ENCODE measurements at regions not wholly inside any gene's neighbourhood (a gene's known extent, or its start where the extent isn't known, plus 50 kb on each side); places are given as distances from the start of the nearest gene placed in this dataset.

DNA sequence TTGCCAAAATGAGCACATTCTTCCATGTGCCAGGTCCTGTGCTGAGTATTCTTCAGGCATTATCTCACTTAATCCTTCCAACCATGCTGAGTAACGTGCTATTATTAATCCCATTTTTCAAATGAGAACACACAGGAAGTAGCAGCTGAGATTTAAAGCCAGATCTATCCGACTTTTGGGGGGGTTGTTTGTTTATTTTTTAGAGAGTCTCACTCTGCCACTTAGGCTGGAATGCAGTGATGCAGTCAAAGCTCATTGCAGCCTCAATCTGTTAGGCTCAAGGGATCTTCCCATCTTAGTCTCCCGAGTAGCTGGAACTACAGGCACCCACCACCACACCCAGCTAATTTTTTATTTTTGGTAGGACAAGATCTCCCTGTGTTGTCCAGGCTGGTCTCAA, 55.5 kb upstream of the TRIM2 start:
- peaks cover 3 to 19% (median 15%) of the 10 kb centered on the region in 4 donors for H3K4me1 ChIP-seq (ENCODE audit: control insufficient read depth in 4 of 4, insufficient read depth in 4 of 4, low read length in 3 of 4)
- no peaks in the 10 kb centered on the region for H3K9me3 ChIP-seq (ENCODE audit: control insufficient read depth in 4 of 4, low read length in 3 of 4)
- H3K9ac ChIP-seq (ENCODE audit: low read depth in 1 of 2, low read length in 2 of 2), result no peak overlapping the region
- no peak for DNase-seq (ENCODE audit: low spot score)
- H3K27ac ChIP-seq (ENCODE audit: low read depth in 1 of 2, low read length in 2 of 2), result no peak overlapping the region
- 57% methylated on average over 3 of the region's 3 CpGs for WGBS
- no peaks in the 10 kb centered on the region for H3K36me3 ChIP-seq (ENCODE audit: control insufficient read depth in 4 of 4, insufficient read depth in 3 of 4, low read depth in 1 of 4, low read length in 3 of 4)
- H3K27me3 ChIP-seq (ENCODE audit: control insufficient read depth in 4 of 4, insufficient read depth in 4 of 4, low read length in 3 of 4), result no peaks in the 10 kb centered on the region
- H3K4me3 ChIP-seq (ENCODE audit: low read depth in 1 of 3, low read length in 3 of 3), result no peak overlapping the region
- TF ChIP-seq, protein P1, sequence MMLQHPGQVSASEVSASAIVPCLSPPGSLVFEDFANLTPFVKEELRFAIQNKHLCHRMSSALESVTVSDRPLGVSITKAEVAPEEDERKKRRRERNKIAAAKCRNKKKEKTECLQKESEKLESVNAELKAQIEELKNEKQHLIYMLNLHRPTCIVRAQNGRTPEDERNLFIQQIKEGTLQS (IDR thresholded peaks at IDR 0.05), result no peak
- TF ChIP-seq SP1 (IDR thresholded peaks at IDR 0.05) (no peak), HNF4A (conservative IDR thresholded peaks at IDR 0.05) (no peak), TAF1 (conservative IDR thresholded peaks at IDR 0.05) (no peak), RAD21 (IDR thresholded peaks at IDR 0.05) (no peak), NR2F2 (IDR thresholded peaks at IDR 0.05) (no peak), YY1 (IDR thresholded peaks at IDR 0.05) (no peak), FOXA1 (IDR thresholded peaks at IDR 0.05) (no peak), EGR1 (IDR thresholded peaks at IDR 0.05; ENCODE audit: low read depth in 2 of 2) (no peak), FOXA2 (IDR thresholded peaks at IDR 0.05) (no peak), GABPA (IDR thresholded peaks at IDR 0.05 in 1 of 2, conservative IDR thresholded peaks at IDR 0.05 in 1 of 2) (no peak), RXRA (IDR thresholded peaks at IDR 0.05) (no peak), HNF4G (IDR thresholded peaks at IDR 0.05) (no peak), JUND (IDR thresholded peaks at IDR 0.05) (no peak)
- TF ChIP-seq, protein P2, sequence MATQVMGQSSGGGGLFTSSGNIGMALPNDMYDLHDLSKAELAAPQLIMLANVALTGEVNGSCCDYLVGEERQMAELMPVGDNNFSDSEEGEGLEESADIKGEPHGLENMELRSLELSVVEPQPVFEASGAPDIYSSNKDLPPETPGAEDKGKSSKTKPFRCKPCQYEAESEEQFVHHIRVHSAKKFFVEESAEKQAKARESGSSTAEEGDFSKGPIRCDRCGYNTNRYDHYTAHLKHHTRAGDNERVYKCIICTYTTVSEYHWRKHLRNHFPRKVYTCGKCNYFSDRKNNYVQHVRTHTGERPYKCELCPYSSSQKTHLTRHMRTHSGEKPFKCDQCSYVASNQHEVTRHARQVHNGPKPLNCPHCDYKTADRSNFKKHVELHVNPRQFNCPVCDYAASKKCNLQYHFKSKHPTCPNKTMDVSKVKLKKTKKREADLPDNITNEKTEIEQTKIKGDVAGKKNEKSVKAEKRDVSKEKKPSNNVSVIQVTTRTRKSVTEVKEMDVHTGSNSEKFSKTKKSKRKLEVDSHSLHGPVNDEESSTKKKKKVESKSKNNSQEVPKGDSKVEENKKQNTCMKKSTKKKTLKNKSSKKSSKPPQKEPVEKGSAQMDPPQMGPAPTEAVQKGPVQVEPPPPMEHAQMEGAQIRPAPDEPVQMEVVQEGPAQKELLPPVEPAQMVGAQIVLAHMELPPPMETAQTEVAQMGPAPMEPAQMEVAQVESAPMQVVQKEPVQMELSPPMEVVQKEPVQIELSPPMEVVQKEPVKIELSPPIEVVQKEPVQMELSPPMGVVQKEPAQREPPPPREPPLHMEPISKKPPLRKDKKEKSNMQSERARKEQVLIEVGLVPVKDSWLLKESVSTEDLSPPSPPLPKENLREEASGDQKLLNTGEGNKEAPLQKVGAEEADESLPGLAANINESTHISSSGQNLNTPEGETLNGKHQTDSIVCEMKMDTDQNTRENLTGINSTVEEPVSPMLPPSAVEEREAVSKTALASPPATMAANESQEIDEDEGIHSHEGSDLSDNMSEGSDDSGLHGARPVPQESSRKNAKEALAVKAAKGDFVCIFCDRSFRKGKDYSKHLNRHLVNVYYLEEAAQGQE (IDR thresholded peaks at IDR 0.05), result no peak
- TF ChIP-seq, protein P3, sequence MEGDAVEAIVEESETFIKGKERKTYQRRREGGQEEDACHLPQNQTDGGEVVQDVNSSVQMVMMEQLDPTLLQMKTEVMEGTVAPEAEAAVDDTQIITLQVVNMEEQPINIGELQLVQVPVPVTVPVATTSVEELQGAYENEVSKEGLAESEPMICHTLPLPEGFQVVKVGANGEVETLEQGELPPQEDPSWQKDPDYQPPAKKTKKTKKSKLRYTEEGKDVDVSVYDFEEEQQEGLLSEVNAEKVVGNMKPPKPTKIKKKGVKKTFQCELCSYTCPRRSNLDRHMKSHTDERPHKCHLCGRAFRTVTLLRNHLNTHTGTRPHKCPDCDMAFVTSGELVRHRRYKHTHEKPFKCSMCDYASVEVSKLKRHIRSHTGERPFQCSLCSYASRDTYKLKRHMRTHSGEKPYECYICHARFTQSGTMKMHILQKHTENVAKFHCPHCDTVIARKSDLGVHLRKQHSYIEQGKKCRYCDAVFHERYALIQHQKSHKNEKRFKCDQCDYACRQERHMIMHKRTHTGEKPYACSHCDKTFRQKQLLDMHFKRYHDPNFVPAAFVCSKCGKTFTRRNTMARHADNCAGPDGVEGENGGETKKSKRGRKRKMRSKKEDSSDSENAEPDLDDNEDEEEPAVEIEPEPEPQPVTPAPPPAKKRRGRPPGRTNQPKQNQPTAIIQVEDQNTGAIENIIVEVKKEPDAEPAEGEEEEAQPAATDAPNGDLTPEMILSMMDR (IDR thresholded peaks at IDR 0.05; ENCODE audit: low read depth, low read length, missing input control), result no peak
- TF ChIP-seq, protein P4, sequence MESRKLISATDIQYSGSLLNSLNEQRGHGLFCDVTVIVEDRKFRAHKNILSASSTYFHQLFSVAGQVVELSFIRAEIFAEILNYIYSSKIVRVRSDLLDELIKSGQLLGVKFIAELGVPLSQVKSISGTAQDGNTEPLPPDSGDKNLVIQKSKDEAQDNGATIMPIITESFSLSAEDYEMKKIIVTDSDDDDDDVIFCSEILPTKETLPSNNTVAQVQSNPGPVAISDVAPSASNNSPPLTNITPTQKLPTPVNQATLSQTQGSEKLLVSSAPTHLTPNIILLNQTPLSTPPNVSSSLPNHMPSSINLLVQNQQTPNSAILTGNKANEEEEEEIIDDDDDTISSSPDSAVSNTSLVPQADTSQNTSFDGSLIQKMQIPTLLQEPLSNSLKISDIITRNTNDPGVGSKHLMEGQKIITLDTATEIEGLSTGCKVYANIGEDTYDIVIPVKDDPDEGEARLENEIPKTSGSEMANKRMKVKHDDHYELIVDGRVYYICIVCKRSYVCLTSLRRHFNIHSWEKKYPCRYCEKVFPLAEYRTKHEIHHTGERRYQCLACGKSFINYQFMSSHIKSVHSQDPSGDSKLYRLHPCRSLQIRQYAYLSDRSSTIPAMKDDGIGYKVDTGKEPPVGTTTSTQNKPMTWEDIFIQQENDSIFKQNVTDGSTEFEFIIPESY (IDR thresholded peaks at IDR 0.05), result no peak
- TF ChIP-seq, protein P5, sequence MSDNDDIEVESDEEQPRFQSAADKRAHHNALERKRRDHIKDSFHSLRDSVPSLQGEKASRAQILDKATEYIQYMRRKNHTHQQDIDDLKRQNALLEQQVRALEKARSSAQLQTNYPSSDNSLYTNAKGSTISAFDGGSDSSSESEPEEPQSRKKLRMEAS (IDR thresholded peaks at IDR 0.05), result no peak
